Hepatocyte (in vitro differentiated cells): ENCODE measurements at regions not wholly inside any gene's neighbourhood (a gene's known extent, or its start where the extent isn't known, plus 50 kb on each side); places are given as distances from the start of the nearest gene placed in this dataset.

ENCODE experiments used
- DNase-seq: peaks from one replicate; pipeline ENCODE4 v3.0.0-alpha.2; 2016; ENCODE audit warnings: low spot score
- H2AFZ ChIP-seq: fragments of 200-600 bp; sonication (generic); 2 replicates; pipeline ENCODE4 v1.6.0; 2016; ENCODE audit warnings: antibody characterized with exemption, mild to moderate bottlenecking
- H3K27ac ChIP-seq: fragments of 200-600 bp; sonication (generic); 2 replicates; pipeline ENCODE4 v1.5.1; 2016; ENCODE audit warnings: mild to moderate bottlenecking
- H3K27me3 ChIP-seq: fragments of 200-600 bp; sonication (generic); 2 replicates; pipeline ENCODE4 v1.6.1; 2016
- H3K36me3 ChIP-seq: fragments of 200-600 bp; sonication (generic); replicated peaks from 2 replicates; pipeline ENCODE4 v1.5.1; 2016; ENCODE audit warnings: low read depth; ENCODE audit not compliant: insufficient read depth
- H3K4me1 ChIP-seq: fragments of 200-600 bp; sonication (generic); 2 replicates; pipeline ENCODE4 v1.5.1; 2016; ENCODE audit warnings: mild to moderate bottlenecking, moderate library complexity; ENCODE audit not compliant: insufficient read depth
- H3K4me2 ChIP-seq: fragments of 200-600 bp; sonication (generic); 2 replicates; pipeline ENCODE4 v1.6.0; 2016
- H3K4me3 ChIP-seq: fragments of 200-600 bp; sonication (generic); 2 replicates; pipeline ENCODE4 v1.5.1; 2016; ENCODE audit warnings: mild to moderate bottlenecking
- H3K79me2 ChIP-seq: fragments of 200-600 bp; sonication (generic); 2 replicates; pipeline ENCODE4 v1.6.0; 2017; ENCODE audit warnings: mild to moderate bottlenecking
- H3K9me2 ChIP-seq: fragments of 200-600 bp; sonication (generic); replicated peaks from 2 replicates; pipeline ENCODE4 v1.6.0; 2017; ENCODE audit warnings: mild to moderate bottlenecking; ENCODE audit not compliant: insufficient read depth
- H3K9me3 ChIP-seq: fragments of 200-600 bp; sonication (generic); 2 replicates; pipeline ENCODE4 v1.5.1; 2016; ENCODE audit warnings: low read depth, mild to moderate bottlenecking
- H4K20me1 ChIP-seq: fragments of 200-600 bp; sonication (generic); 2 replicates; pipeline ENCODE4 v1.6.0; 2016; ENCODE audit warnings: mild to moderate bottlenecking; ENCODE audit not compliant: insufficient read depth, poor library complexity, severe bottlenecking
- EZH2 ChIP-seq: fragments of 200-600 bp; sonication (generic); IDR thresholded peaks from 2 replicates; pipeline ENCODE4 v1.6.1; 2016; ENCODE audit warnings: antibody characterized with exemption, mild to moderate bottlenecking, borderline replicate concordance
- EZH2phosphoT487 ChIP-seq: fragments of 200-600 bp; sonication (generic); IDR thresholded peaks from one replicate; pipeline ENCODE4 v1.6.1; 2018; ENCODE audit warnings: antibody characterized with exemption, mild to moderate bottlenecking, low read depth, moderate library complexity; ENCODE audit not compliant: unreplicated experiment, severe bottlenecking
- WGBS: methylation state at CpG from one replicate; pipeline ENCODE4 v1.1.6; 2016; ENCODE audit warnings: low lambda C conversion rate; ENCODE audit errors: missing lambda C conversion rate; 5-methylcytosine and 5-hydroxymethylcytosine counted together
- TF ChIP-seq, protein P1 (sequence below): fragments of 200-600 bp; sonication (generic); IDR thresholded peaks from 2 replicates; pipeline ENCODE4 v1.5.1; 2016; ENCODE audit warnings: antibody characterized with exemption, mild to moderate bottlenecking; ENCODE audit not compliant: poor library complexity

DNA sequence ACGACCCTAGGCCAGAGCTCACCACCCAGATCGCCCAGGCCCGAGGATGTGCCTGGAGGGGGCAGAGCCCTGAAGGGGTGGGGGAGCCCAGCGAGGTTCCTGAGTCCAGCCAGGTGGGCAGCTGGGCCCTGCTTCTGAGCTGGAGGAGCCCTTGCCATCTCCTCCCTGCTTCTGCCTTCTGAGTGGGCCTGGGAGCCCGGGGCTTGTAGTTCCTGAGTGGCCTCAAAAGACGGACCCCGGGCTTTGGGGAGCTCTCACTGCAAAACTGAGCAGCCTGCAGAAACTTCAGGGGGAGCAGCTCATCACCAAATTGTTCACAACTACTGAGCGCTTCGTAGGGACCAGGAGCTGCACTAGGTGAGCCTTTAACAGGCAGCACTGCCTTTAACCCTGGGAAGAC, 112.1 kb downstream of the NCOR2 start:
- Histone ChIP-seq H3K4me3 (no peak overlapping the region), H3K4me1 (no peaks in the 10 kb centered on the region), H3K9me2 (no peaks in the 10 kb centered on the region), H3K4me2 (no peak overlapping the region), H3K27me3 (no peaks in the 10 kb centered on the region), H3K79me2 (peaks cover 7% of the 10 kb centered on the region), H4K20me1 (peaks cover 20% of the 10 kb centered on the region), H2AFZ (no peak overlapping the region), H3K27ac (no peak overlapping the region), H3K9me3 (no peaks in the 10 kb centered on the region), H3K36me3 (no peaks in the 10 kb centered on the region)
- TF ChIP-seq EZH2 (no peak), EZH2phosphoT487 (no peak)
- TF ChIP-seq, protein P1, sequence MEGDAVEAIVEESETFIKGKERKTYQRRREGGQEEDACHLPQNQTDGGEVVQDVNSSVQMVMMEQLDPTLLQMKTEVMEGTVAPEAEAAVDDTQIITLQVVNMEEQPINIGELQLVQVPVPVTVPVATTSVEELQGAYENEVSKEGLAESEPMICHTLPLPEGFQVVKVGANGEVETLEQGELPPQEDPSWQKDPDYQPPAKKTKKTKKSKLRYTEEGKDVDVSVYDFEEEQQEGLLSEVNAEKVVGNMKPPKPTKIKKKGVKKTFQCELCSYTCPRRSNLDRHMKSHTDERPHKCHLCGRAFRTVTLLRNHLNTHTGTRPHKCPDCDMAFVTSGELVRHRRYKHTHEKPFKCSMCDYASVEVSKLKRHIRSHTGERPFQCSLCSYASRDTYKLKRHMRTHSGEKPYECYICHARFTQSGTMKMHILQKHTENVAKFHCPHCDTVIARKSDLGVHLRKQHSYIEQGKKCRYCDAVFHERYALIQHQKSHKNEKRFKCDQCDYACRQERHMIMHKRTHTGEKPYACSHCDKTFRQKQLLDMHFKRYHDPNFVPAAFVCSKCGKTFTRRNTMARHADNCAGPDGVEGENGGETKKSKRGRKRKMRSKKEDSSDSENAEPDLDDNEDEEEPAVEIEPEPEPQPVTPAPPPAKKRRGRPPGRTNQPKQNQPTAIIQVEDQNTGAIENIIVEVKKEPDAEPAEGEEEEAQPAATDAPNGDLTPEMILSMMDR = no peak
- 92% methylated on average over 9 of the region's 9 CpGs for WGBS
- no peak for DNase-seq

GRCh38 chr12:124454735-124455134, 112.7 kb downstream of the NCOR2 start:
- 81% methylated on average over 13 of the region's 13 CpGs for WGBS
- H3K9me2 ChIP-seq = no peaks in the 10 kb centered on the region
- no peaks in the 10 kb centered on the region for H3K36me3 ChIP-seq
- no peak overlapping the region for H3K4me3 ChIP-seq
- H3K4me1 ChIP-seq = no peaks in the 10 kb centered on the region
- TF ChIP-seq EZH2 (no peak), EZH2phosphoT487 (no peak)
- TF ChIP-seq, protein P1 = no peak
- H3K27me3 ChIP-seq = no peaks in the 10 kb centered on the region
- peaks cover 17% of the 10 kb centered on the region for H4K20me1 ChIP-seq
- no peak for DNase-seq
- H3K79me2 ChIP-seq = peaks cover 4% of the 10 kb centered on the region
- no peak overlapping the region for H2AFZ ChIP-seq
- no peak overlapping the region for H3K27ac ChIP-seq
- H3K4me2 ChIP-seq = no peak overlapping the region
- no peaks in the 10 kb centered on the region for H3K9me3 ChIP-seq

DNA sequence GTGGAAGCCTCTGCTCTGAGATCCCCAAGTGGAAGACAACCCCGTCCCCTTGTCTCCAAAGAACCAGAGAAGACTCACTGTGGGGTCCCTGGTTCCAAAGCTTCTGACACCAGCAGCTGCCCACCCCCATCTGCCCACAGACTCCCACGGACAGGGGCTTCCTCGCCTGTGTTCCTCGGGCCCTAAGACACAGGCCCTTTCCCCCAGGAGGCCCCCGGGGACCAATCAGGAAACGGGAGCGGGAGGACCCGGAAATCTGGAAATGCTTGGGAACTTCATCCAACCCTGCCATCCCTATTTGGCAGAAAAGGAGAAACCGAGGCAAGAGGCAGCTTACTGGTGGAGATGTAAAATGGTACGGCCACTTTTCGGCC, 113.1 kb downstream of the NCOR2 start:
- peaks cover 14% of the 10 kb centered on the region for H4K20me1 ChIP-seq
- no peak for DNase-seq
- no peak overlapping the region for H2AFZ ChIP-seq
- H3K9me3 ChIP-seq = no peaks in the 10 kb centered on the region
- no peaks in the 10 kb centered on the region for H3K36me3 ChIP-seq
- no peak overlapping the region for H3K4me2 ChIP-seq
- 89% methylated on average over 11 of the region's 11 CpGs for WGBS
- H3K4me1 ChIP-seq = no peaks in the 10 kb centered on the region
- H3K9me2 ChIP-seq = no peaks in the 10 kb centered on the region
- H3K4me3 ChIP-seq = no peak overlapping the region
- TF ChIP-seq EZH2phosphoT487 = no peak
- TF ChIP-seq, protein P1 = no peak
- no peak for TF ChIP-seq EZH2
- no peak overlapping the region for H3K27ac ChIP-seq
- H3K27me3 ChIP-seq = no peaks in the 10 kb centered on the region
- H3K79me2 ChIP-seq = peaks cover 4% of the 10 kb centered on the region
